ENCODE measurements at regions not wholly inside any gene's neighbourhood (a gene's known extent, or its start where the extent isn't known, plus 50 kb on each side); places are given as distances from the start of the nearest gene placed in this dataset.
"Not testable (repeated sequence)": the region's sequence is repeated elsewhere in the genome, so short reads cannot be mapped to it uniquely, and the experiment has no call there.

DNA sequence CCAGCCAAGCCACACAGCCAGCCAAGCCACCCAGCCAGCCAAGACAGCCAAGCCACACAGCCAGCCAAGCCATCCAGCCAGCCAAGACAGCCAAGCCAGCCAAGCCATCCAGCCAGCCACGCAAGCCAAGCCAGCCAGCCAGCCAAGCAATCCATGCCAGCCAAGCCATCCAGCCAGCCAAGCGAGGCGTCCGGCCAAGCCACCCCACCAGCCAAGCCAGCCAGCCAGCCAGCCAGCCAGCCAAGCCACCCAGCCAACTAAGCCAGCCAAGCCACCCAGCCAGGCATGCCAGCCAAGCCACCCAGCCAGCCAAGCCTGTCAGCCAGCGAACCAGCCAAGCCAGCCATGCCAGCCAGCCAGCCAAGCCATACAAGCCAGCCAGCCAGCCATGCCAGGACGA lies 1601.8 kb downstream of the RPIA start:
- not testable (repeated sequence) for TF ChIP-seq SPI1, TAF1, POLR2A (IDR thresholded peaks at IDR 0.05; ENCODE audit: low read depth, low read length)
